Ascending aorta (tissue), 2 donors: ENCODE measurements at regions not wholly inside any gene's neighbourhood (a gene's known extent, or its start where the extent isn't known, plus 50 kb on each side); places are given as distances from the start of the nearest gene placed in this dataset.

Source experiments
- DNase-seq, 2 donors: peaks; one replicate each; pipeline ENCODE4 v3.0.0-alpha.2; 2019; ENCODE audit warnings: low spot score in 2 of 2
- H3K27ac ChIP-seq, 2 donors: fragments of 200-600 bp; sonication (generic); one replicate each; pipeline ENCODE4 v1.5.1; 2016 to 2017; ENCODE audit warnings: mild to moderate bottlenecking in 1 of 2
- H3K27me3 ChIP-seq: fragments of 200-600 bp; sonication (generic); one replicate; pipeline ENCODE4 v1.5.1; 2017
- H3K36me3 ChIP-seq, 2 donors: fragments of 200-600 bp; sonication (generic); one replicate each; pipeline ENCODE4 v1.5.1; 2016
- H3K4me1 ChIP-seq, 2 donors: fragments of 200-600 bp; sonication (generic); one replicate each; pipeline ENCODE4 v1.5.1; 2016 to 2017; ENCODE audit warnings: mild to moderate bottlenecking in 1 of 2
- H3K4me3 ChIP-seq, 2 donors: fragments of 200-600 bp; sonication (generic); one replicate each; pipeline ENCODE4 v1.5.1; 2016 to 2017; ENCODE audit warnings: mild to moderate bottlenecking in 1 of 2
- H3K9me3 ChIP-seq, 2 donors: fragments of 200-600 bp; sonication (generic); one replicate each; pipeline ENCODE4 v1.5.1; 2016
- intact Hi-C: fragments of 100-400 bp; cut with DNase I; formaldehyde crosslinking; loops from one replicate; pipeline ENCODE4 v1.15.1; 2023
- TF ChIP-seq, protein P1 (sequence below), 3 experiments: fragments of 200-600 bp in 2 of 3; fragments of 450-650 bp in 1 of 3; sonication (generic) in 2 of 3; IDR thresholded peaks; one replicate each; pipeline ENCODE4 v1.5.1; 2016 to 2019; ENCODE audit warnings: antibody characterized with exemption in 3 of 3, mild to moderate bottlenecking in 1 of 3, moderate library complexity in 1 of 3

- intact Hi-C loops: loop anchor here (2.0 to 10.0 kb wide), 2 partner anchors 894 to 1088 kb away; no protein-coding TSS in a partner anchor
- H3K27me3 ChIP-seq: no peaks in the 10 kb centered on the region
- TF ChIP-seq, protein P1, sequence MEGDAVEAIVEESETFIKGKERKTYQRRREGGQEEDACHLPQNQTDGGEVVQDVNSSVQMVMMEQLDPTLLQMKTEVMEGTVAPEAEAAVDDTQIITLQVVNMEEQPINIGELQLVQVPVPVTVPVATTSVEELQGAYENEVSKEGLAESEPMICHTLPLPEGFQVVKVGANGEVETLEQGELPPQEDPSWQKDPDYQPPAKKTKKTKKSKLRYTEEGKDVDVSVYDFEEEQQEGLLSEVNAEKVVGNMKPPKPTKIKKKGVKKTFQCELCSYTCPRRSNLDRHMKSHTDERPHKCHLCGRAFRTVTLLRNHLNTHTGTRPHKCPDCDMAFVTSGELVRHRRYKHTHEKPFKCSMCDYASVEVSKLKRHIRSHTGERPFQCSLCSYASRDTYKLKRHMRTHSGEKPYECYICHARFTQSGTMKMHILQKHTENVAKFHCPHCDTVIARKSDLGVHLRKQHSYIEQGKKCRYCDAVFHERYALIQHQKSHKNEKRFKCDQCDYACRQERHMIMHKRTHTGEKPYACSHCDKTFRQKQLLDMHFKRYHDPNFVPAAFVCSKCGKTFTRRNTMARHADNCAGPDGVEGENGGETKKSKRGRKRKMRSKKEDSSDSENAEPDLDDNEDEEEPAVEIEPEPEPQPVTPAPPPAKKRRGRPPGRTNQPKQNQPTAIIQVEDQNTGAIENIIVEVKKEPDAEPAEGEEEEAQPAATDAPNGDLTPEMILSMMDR (IDR thresholded peaks at IDR 0.05): peak; percentile 66 to 91 (median 83)
- no peaks in the 10 kb centered on the region for H3K9me3 ChIP-seq
- H3K36me3 ChIP-seq: no peaks in the 10 kb centered on the region
- peak in 1 of 2 donors; percentile 76 for DNase-seq
- H3K27ac ChIP-seq: no peak overlapping the region
- no peaks in the 10 kb centered on the region for H3K4me1 ChIP-seq
- no peak overlapping the region for H3K4me3 ChIP-seq
Observed at GRCh38 chrX:46408553-46409407, 136.4 kb downstream of the ZNF674 start.

GRCh38 chrX:46407753-46408130 is 137.5 kb downstream of the ZNF674 start:
- Histone ChIP-seq H3K27me3 (no peaks in the 10 kb centered on the region), H3K27ac (no peak overlapping the region), H3K4me1 (no peaks in the 10 kb centered on the region), H3K4me3 (no peak overlapping the region), H3K9me3 (no peaks in the 10 kb centered on the region), H3K36me3 (no peaks in the 10 kb centered on the region)
- intact Hi-C loops: loop anchor here (2.0 to 10.0 kb wide), 2 partner anchors 893 to 1087 kb away; no protein-coding TSS in a partner anchor
- TF ChIP-seq, protein P1 (IDR thresholded peaks at IDR 0.05): no peak
- no peak for DNase-seq

GRCh38 chrX:46407036-46407752 is 138.0 kb downstream of the ZNF674 start:
- Histone ChIP-seq H3K27me3 (no peaks in the 10 kb centered on the region), H3K27ac (no peak overlapping the region), H3K4me3 (no peak overlapping the region), H3K36me3 (no peaks in the 10 kb centered on the region), H3K4me1 (no peaks in the 10 kb centered on the region), H3K9me3 (no peaks in the 10 kb centered on the region)
- TF ChIP-seq, protein P1 (IDR thresholded peaks at IDR 0.05): no peak
- DNase-seq: no peak
- intact Hi-C loops: loop anchor here (10.0 kb wide), 1 partner anchor 892 kb away; no protein-coding TSS in a partner anchor

DNA sequence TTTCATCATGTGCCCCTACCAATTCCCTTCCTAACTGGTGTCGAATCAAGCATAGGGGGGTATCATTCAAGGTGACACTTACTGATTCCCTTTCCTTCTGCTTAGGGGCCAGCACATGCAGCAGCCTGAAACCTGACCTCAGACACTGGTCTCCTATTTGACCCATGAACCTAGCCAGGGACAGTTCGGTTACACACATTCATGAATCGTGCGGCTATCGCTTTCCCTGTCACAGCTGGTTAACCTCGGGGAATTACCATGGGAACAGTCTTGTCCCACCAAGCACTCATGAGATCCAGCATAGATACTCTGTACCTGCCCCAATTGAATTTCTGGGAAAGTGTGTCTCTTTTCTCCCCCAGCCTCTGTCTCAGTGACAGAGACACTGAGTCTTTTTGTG is 140.4 kb downstream of the ZNF674 start:
- H3K36me3 ChIP-seq: no peaks in the 10 kb centered on the region
- TF ChIP-seq, protein P1 (IDR thresholded peaks at IDR 0.05): no peak
- intact Hi-C loops: loop anchor here (10.0 kb wide), 1 partner anchor 890 kb away; no protein-coding TSS in a partner anchor

DNA sequence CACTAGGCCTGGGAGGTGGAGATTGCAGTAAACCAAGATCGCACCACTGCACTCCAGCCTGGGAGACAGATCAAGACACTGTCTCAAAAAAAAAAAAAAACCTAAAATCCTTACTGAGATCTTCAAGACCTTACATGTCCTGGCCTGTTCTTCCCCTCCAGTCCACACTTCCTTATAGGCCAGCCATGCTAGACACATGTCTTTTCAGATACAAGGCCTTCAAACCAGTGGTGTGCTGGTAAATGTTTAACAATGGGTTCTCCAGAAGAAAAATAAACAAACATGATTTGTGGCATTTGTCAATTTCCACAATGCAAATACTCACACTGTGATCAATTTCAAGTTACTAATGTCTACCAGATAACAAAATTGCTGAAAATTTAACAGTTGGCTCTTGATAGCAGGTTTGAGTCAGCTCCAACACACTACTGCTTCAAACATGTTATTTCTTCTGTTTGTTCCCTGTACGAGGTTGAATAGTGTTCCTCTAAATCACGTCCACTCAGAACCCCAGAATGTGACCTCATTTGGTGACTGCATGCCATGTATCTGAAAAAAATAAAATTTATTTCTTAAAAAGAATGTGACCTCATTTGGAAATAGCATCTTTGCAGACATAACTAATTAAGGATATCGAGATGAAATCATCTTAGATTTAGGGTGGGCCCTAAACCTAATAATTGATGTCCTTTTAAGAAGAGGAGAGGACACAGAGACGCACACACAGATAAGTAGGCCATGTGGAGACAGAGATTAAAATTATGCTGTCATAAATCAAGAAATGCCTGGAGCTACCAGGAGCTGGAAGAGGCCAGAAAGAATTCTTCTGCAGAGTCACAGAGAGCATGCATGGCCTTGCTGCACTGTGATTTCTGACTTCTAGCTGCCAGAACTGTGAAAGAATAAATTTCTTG is 144.4 kb downstream of the ZNF674 start:
- Histone ChIP-seq H3K4me1 (no peaks in the 10 kb centered on the region), H3K27ac (no peak overlapping the region), H3K27me3 (no peaks in the 10 kb centered on the region), H3K9me3 (no peaks in the 10 kb centered on the region), H3K36me3 (no peaks in the 10 kb centered on the region), H3K4me3 (no peak overlapping the region)
- DNase-seq: no peak
- intact Hi-C loops: loop anchor here (10.0 kb wide), 1 partner anchor 886 kb away; no protein-coding TSS in a partner anchor
- TF ChIP-seq, protein P1 (IDR thresholded peaks at IDR 0.05): no peak

More for the DNA sequence above, 140.4 kb downstream of the ZNF674 start:
- Histone ChIP-seq H3K9me3 (no peaks in the 10 kb centered on the region), H3K27ac (no peak overlapping the region), H3K27me3 (no peaks in the 10 kb centered on the region), H3K4me1 (no peaks in the 10 kb centered on the region), H3K4me3 (no peak overlapping the region)
- DNase-seq: no peak
